HG03378 (cell line): ENCODE measurements at regions not wholly inside any gene's neighbourhood (a gene's known extent, or its start where the extent isn't known, plus 50 kb on each side); places are given as distances from the start of the nearest gene placed in this dataset.

Experiments
- ATAC-seq: cut with Tn5 transposase; IDR thresholded peaks from one replicate; pipeline ENCODE4 v1.9.1; 2021; ENCODE audit warnings: mild to moderate bottlenecking, moderate library complexity; ENCODE audit not compliant: unreplicated experiment

DNA sequence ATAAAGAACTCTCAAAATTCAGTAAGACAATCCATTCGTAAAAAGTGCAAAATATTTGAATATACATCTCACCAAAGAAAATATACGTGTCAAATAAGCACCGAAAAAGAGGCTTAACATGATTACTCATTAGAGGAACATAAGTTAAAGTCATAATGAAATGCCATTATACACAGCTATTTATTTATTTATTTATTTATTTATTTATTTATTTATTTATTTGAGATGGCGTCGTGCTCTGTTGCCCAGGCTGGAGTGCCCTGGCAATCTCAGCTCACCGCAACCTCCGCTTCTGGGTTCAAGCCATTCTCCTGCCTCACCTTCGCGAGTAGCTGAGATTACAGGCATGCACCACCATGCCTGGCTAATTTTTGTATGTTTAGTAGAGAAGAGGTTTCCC is 203.6 kb upstream of the UBASH3B start:
- no peak for ATAC-seq

DNA sequence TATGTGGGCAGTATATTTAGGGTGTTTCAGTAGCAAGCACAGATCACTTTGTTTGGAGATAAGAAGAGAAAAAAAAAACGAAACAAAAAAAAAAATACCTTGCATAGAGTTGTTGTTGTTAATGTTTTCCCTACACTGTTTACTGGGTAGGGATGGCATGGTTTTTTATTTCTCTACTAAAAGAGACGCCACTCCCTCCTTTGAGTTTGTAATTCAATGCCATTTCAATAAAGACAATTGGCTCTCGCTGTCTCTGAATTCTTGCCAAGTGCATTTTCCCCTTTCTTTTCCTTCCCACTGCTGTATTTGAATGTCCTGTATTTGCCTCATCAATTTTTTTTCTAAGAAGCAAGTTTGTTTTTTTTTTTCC is 213.9 kb upstream of the UBASH3B start:
- ATAC-seq: no peak

DNA sequence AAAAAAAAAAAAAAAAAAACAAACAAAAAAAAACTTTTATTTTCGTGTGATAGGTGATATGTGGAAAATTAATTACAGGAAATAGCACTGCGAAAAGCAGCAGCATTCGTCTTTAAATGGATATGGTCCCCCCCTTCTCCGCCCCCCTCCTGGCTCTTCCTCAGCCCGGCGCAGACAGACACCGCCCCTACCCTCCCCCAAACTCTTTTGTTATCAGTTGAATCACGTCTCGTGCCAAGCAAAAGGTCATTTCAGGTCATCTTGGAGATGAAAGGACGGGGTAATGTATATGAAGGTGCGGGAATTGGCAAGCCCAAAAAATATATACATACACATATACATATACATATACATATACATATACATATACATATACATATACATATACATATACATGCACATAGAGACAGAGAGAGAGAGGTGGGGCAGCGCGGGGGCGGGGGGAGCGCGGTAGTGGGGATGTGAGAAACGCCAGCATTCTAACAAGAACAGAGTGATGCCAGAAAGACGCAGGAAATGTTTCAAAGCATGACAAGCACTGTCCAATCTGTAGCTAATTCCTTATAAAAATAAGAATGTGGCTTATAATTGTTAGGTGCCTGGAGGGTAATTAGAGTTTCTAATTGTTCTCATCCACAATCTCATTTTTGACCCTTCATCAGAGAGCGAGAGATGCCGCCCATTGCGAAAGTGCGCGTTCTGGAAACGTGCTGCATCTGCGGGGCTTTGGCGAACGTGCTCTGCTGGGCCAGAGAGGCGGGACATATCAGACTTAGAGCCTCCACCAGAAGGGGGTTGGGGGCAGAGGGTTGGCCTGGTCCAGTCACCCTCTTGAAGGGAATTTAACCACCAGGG is 214.5 kb upstream of the UBASH3B start:
- ATAC-seq: no peak

DNA sequence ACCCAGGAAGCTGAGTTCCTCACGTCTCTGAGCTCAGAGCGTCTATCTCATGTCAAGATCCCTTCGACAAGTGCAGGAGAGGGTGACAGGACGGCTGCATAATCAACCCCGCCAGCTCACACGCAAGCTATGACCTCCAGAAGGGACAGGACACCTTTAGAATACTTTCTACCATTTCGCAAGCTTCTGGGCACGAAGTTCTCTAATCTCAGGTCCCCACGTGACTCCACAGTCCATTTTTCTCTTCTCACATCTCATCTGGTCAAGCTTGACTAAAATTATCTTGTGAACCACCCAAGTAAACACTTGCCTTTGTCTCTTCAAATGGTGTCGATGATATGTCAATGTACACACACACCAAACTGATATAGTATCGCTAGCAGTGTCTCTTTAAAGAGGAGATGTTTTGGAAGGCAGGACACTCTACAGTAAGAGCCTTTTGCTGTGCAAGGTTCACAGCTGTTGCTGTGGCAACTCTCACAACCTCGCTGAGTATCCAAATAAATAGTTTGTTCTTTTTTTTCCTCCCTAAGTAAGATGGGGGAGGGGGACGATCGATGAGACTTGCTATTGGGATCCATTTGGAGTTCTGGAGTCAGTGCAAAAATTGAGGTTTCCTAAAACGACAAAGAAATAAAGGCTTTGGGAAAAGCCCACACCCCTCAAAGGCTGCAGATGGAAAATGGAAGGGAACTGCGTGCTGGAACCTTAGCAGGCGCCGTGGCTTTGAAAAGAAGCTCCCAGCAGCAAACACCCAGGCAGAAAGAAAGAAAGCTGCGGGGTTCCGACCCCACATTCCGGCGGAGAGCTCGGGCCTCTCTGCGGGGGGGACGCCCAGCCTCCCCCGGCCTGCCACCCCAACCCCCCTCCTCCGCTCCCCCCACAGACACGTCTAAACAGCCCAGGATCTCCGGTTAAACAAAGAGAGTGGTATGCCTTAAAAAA is 215.4 kb upstream of the UBASH3B start:
- no peak for ATAC-seq

DNA sequence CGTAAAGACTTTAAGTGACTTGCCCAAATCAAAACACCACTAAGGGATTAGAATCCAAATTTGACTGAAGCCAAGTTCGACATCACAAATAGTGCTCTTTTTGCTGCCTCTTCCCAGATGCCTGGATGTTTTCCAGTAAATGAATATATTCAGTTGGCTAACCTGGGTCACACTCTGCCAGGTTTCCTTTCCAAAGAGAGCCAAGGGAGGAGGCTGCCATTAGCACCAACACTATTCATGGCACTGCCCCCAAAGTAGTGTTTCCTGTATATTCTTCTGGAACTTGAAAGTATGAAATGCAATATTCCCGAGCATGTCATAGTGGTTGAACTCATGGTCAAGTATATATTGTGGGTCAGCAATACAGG is 219.3 kb upstream of the UBASH3B start:
- no peak for ATAC-seq

DNA sequence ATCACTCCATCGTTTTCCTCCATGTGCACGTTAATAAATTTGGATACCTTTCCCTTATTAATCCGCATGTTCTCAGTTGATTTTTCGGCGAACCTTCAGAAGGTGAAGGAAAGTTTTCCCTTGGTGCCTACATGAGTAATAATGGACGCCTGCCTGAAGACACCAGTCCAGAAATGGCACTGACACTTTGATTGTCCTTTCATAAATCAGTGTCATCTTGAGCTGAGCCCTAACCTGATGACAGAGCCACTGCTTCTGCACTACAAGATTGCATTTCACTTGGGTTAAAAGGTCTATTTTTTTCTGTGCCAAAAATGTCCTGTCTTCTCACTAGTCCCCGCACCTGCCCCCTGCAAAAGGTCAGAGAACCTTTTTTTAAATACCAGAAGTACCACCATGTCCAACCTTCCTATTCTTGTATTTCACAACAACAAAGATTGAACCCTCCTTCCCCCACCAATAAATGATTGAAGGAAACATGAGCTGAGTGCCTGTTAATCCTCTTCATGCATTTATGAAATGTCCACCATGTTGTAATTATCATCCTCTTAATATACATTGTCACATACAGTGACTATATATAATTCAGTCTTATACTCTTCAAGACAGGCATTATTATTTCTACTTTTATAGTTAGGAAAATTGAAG is 219.9 kb upstream of the UBASH3B start:
- ATAC-seq: no peak

DNA sequence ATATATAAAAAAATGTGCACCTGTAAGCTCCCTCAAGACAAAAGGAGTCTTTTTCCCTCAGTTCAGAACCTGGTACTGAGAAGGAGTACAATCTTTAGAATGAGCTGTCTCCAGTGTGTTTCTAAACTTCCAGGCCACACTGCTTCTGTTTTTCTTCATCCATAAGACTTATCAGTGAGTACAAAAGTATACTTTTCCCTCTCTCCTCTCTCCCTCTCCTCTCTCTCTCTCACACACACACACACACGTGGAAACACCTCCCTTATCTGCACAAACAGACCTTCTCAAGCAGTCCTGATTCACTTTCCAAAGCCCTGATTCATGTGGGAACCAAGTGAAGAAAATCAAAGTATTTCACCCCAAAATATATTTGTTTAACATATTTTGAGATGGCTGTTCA is 220.7 kb upstream of the UBASH3B start:
- ATAC-seq: no peak

DNA sequence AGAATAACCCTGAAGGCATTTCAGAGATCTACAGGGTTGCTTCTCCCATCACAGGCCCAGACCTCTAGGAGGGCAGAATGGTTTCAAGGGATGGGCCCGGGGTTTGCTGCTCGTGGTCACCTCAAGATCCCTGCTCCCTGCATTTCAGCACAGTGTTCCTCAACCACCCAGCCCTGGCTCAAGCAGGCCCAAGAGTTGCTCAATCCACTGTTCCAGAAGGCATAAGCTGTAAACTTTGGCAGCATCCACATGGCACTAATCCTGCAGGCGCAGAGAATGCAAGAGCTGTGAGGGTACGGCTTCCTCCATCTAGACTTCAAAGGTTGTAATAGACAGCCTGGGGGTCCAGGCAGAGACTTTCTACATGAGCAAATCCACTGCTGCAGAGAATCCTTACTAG is 225.0 kb upstream of the UBASH3B start:
- ATAC-seq: no peak

DNA sequence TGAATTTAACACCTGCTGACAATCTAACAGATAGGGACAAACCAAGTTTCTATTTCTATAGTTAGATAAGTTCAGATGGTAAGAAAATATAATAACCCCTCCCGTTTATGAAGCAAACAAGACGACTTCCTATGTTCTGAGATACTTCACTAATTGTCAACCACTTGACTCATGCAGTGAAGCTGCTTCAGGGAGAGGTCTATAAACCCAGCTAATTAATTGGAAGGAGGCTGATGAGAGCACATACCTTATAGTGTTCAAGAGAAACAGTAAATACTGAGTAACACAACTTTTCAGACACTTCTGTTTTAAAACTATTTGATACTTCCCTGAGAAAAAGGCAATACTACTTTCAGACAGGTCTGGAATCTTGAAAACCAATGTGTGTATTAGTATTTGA is 229.4 kb upstream of the UBASH3B start:
- no peak for ATAC-seq

DNA sequence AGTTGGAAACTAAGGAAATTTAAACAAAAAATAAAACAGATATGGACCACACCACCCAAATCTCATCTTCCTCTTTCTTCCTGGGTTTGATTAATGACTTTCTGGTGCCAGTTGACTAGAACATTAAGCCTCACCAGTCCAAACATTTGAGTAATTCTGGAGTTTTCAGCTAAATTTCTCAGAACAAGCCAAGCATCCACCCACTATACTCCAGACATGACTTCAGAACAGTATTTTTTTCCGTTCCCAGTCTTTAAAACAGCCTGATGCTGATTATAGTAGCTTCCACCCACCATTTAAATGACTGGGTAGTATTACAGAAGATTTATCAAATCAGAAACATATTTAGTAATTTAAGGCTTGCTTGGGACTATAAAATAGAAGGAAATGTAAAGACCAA is 230.9 kb upstream of the UBASH3B start:
- no peak for ATAC-seq

DNA sequence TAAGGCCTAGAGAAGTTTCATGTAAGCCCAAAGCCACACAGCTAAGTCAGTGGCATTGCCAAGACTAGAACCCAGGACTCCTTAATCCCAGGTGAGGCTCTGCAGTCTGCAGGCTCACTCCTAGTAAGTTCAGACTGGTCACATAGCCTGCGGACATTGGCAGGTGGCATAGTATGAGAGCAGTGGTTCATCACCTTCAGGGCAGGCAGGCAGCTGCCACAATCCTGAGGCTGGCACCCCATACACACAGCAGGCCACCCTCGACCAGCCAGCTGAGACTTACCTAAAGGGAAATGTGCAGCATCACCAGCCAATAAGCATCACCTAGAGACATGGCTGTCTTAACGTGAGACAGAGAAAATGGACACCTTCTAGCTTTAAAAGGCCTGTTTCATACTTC is 231.6 kb upstream of the UBASH3B start:
- no peak for ATAC-seq

DNA sequence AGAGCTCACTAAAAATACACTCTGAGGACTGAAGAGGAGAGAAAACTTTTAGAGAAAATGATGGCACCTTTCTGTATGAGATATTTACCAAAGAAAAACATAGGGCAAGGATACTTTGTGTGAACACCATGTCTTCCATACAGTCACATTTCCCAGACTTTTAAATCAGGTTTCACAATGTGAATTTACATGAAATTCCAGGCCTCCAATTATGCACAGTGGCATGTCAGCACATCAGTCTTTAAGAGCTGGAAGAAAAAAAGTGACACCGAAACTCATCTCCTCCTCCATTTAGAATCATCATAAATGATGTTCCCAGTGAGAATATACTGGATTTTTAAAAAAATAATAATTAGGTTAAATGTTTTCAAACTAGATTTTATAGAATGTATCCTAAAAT is 232.2 kb upstream of the UBASH3B start:
- no peak for ATAC-seq

DNA sequence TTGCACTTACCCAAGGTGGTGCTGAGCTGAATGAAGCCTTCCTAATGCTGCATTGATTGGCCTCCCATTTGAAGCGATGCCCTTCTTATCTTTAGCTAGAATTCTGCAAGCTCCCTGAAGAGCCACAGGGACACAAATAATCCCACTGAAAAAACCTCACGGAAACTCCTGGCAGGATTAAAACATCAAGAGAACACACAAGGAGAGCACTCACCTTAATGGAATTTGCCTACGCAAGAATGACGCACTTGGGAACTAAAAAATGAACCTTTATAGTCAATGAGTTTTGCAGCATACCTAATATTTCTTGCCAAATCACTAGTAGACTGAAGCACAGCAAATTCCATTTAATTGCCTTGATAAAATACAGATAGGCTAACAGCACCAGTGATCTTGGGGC is 232.8 kb upstream of the UBASH3B start:
- no peak for ATAC-seq

DNA sequence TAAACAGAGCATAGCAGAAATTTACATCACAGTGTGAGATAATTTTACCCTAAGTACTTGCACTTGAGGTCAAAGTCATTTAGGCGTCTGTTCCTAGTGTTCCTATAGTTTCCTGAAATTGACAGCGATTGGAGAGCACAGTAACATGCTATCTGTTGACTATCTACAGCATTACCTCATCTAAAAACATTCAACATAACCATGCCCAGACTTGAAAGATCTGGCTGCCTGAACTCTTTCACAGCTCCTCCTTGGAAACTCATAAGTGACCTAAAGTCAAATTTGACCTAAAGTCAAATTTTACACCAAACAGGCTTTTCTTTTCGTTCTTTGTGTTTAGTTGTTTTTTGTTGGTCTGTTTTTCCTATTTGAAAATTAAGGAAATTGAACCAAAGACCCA is 233.8 kb upstream of the UBASH3B start:
- no peak for ATAC-seq

DNA sequence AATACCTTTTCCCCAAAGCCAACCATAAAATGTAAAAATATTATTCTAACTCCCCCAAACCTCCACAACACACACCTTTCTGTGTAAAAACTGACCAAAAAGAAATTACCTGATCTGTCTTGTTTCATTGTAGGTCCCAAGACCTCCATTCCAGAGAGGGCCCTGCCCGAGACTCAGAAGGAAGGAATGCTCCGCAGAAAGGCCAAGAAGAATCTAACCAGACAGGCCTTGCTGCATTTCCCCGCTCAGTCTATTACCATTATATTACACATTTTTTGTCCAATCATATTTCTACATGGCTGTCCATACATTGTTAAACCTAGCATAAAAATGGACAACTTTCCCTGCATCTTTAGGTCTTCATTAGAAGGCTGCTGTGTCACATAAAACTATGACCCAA is 237.5 kb upstream of the UBASH3B start:
- ATAC-seq: no peak

DNA sequence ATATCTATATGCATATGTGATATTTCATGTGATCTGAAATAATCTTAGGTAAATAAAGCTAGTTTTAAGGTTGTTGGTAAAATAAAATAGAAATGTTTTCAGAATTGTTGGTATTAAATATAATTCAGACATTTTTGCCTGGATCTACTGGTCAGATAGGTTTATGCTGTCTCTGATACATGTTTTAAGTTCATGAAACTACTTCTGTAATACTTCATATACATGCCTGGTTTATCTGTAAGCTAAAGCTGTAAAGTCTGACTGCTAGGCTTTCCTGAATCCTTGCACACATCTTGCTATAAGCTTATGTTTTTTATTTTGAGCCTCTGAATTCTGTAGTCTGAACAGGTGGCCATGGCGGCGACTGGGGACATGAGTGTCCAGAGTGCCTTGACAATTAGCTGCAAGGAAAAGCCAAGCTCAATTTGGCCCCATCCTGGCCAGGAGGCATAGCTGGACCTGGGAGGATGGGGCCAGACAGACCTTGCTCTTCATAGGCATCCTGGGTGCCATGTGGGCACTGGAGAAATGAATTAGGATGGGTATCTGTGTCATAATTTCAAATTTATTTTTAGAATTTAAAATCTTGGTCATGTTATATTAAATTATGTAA is 241.0 kb upstream of the UBASH3B start:
- ATAC-seq: no peak

DNA sequence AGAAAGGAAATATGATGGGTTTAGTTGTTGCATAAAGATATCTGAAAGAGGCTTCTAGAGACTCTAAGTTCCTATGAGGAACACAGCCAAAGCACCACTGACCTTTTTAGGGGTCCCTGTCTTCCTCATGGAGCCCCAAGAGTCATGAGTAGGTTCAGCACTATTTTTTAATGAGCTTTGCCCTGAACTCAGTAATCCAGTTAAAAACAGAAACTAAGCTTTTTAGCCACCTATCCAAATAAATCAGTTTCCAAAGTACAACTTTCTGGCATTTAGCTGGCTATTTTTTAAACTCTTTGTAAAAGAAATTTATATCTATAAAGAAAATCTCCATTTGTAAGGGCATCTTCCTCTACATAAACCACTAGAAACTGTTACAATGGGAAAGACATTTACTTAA is 241.8 kb upstream of the UBASH3B start:
- ATAC-seq: no peak

DNA sequence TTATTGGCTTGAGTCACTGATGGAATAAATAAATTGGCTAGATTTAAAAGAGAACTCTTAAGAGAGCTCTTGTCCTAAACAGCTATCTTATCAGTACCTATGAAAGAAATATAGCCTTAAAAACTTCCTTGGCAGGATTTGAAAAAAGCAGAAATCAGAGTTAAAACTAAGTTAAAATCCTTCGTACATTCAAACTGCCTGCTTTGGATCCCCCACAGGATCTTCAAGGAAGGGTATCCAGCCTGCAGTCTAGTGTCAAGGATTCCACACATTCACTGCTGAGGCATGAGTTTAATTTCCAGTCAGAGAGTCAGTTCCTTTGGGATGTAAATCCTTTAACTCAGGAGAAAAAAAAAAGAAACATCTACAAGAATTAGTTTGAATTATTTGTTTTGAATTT is 242.9 kb upstream of the UBASH3B start:
- ATAC-seq: no peak

DNA sequence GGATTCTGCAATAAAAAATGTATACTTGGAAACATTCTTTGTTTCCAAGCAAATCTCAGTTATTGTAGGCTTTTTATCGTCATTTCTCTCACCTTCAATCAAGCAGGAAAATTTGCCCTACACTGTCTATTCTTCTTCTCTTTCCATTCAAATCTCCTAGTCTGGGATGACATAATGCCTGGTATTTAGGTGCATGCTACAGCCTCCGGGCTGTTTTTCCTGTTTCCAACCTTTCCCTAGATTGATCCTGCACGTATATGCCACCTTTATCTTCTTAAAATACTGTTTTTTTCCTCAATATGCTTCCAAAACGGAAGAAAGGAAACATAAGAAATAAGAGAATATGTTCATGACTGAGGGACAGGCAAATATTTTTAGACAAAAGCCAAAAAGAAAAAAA is 249.1 kb upstream of the UBASH3B start:
- ATAC-seq: no peak

DNA sequence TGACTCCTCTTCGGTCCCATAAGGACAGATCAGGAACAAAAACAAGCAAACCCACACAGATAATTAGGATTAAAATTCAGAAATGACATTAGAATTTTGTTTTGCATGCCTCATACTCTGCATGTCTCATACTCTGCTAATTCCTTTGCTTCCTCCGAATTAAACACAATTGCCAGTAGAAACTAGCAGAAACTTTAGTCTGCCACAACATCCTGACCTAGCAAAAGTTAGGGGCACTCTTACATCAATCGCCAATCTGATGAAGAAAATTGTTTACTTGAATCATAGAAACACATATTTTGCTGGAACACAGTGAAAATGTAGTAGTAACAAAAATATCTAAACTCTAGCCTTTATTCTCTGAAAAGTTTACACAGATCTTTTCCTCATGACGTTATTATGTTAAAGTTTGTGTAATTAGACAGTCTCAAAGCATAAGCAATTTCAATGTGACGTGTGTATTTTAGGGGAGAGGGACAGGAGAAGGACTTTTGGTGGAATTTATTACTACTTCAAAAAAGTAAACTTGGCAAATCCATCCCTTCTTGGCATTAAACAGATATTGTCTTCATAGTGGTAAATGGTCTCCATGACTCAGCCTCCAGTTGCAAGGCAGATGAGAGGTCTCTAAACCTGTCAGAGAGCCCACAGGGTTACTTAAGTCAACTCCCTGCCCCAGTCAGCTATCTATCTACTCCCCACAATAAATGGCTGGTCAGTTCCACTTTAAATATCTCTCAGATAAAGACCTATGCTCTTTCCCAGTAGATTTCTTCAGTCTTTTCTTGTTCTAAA is 249.8 kb upstream of the UBASH3B start:
- no peak for ATAC-seq
